HG03565 (cell line): ENCODE measurements at regions not wholly inside any gene's neighbourhood (a gene's known extent, or its start where the extent isn't known, plus 50 kb on each side); places are given as distances from the start of the nearest gene placed in this dataset.
"Not testable (repeated sequence)": the region's sequence is repeated elsewhere in the genome, so short reads cannot be mapped to it uniquely, and the experiment has no call there.

ENCODE experiments used
- ATAC-seq: cut with Tn5 transposase; IDR thresholded peaks from one replicate; pipeline ENCODE4 v1.9.1; 2021; ENCODE audit warnings: mild to moderate bottlenecking, moderate library complexity; ENCODE audit not compliant: unreplicated experiment

DNA sequence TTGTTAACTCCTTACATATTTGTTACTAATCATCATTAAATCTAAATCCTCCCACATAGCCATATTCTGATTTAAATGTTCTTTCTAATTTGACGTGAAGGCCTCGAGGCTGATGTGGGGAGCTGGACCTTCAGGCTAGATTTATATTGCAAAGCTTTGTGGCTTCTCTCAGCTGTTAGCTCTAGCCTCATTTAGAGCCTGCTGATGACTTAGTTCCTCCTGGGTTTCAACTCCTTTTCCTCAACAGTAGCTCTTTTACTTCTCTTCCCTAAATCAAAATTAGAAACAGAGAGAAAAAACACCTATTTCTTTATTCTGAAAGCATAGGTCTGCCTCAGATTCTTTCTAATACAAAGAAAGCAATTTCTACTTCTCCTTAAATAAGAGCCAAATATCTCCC lies 477.5 kb upstream of the CCDC196 start:
- no peak for ATAC-seq

DNA sequence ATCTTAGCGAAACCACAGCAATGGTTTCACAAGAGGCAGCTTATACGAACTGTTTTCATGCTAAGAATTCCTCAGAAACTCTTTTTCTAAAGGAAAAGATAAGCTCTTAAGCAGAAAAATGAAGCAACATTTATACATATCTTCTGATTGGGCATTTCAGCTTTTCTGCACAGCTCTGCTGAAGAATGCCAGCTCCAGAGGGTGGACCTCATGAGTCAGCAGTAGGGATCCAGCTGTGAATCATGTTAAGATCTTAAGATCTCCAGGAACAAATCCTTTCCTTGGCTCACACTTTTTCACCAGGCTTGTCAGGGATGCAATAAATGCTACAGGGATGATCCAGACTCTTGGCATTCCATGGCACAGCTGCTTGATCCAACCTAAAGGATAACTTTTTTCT lies 477.1 kb upstream of the CCDC196 start:
- no peak for ATAC-seq

DNA sequence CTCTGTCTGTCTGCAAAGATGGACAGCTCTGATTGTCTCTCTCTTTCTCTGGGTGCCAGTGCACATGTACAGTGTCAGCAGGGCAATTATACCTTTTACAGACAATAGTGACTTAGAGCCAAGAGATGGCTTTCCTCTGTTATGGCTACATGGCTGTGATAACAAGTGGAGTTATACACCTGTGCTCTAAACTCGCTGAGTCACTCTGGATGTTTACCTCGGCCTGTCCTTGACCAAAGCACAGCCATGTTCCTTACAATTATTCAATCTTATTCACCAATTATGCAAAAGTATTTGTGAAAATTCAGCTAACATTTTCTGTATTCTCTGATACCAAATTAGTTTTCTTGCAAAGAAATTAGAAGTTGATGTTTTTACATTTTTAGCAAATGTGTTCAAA lies 475.5 kb upstream of the CCDC196 start:
- ATAC-seq: no peak

DNA sequence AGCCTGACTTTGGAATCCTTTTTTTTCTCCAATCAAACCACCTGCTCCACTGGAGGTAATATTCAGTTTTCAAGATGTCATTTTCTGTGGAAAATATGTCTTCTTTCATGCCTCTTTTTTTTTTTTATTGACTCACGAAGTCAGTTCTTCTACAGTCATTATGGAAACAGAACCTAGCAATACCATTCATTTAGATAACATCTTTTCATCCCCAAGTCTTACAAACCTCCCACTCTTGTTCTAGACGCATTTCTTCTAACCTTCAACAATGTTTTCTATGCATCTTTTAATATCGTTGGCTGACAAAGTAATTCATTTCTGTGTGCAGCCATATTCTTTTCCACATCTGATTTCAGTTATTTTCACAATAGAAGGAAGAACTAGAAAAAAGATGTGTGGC lies 474.3 kb upstream of the CCDC196 start:
- no peak for ATAC-seq

DNA sequence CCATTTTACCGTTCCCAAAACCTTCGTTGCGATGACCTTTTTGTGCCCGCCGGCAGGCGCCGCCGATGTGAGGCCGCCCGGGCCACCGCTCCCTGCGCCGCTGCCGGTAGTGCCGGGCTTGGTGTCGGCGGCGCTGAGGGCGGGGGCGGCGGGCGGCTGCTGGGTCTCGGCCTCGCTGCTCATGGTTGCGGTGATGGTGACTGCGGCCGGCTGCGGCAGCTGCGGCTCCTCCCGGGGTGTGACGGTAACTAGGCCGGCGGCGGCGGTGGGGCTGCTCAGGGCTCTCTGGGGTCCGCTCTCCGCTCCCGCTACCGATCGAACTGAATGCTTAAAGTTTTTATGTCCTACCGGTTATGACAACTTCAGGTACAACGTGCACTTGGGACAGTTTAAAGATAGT lies 472.6 kb upstream of the CCDC196 start:
- ATAC-seq: not testable (repeated sequence)

DNA sequence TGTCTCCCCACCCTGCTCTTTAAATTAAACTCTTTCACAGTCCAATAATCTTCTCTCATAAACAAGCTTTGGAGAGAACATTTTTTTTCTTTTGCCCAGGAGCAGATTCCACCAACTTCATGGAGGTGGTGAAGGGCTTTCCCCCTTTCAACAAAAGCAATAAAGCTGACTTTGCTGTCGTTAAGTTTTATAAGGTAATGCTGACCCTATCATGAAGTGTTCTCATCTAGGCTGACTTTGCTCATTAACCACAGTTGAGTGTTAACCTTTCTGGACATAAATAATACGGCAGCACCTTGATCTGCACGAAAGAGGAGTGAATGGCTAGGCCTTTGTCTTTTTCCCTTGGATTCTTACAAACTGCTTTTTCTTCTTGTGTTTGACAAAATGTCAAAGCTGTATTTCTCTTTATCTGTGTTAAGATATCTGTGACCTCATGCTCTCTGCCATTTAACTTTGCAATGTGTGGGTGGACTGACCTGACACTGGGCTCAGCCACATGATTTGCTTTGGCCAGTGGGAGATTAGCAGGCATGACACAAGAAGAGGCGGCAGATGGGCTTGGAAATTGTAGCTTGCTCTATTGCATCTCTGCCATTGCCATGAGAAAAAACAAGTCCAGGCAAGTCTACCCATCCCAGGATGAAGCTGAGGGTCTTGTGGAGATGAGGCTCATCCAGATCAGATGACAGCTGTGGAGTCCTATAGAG lies 470.9 kb upstream of the CCDC196 start:
- ATAC-seq: no peak

DNA sequence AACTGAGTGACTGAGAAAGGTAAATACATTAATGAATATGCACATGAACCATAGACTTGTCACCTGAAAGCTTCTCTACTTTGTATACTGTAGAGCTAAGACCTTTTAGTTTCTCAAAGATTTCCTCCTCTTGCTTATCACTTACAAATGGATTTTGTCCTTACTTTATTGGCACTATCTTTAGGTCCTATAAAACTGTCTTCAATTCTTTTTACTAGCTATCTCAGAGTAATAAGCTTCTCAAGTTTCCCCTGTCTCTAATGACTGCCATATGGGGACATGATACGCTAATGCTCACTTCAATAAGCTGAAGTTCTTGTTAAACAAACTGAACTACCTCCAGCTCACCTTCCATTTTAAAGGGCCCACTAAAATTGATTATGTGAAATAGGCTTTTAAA lies 468.2 kb upstream of the CCDC196 start:
- no peak for ATAC-seq

DNA sequence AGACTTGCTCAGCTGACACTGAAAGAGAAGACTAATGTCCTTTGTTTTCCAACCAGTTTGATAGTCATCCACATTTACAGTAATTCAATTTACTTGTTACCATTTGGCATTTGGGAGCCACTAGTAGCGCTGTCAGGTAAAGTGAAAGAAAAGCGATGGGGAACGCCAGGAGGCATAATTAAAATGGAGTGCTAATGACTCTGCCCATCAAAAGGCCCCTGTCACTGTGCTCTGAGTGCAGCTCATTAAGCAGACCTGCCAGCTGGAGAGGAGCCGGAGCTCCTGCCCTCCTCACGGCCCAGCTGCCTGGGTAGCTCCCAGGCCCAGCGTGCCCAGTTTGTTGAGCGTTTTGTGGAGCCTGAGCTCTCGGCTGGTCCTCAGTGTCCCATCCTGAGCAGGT lies 463.6 kb upstream of the CCDC196 start:
- no peak for ATAC-seq

DNA sequence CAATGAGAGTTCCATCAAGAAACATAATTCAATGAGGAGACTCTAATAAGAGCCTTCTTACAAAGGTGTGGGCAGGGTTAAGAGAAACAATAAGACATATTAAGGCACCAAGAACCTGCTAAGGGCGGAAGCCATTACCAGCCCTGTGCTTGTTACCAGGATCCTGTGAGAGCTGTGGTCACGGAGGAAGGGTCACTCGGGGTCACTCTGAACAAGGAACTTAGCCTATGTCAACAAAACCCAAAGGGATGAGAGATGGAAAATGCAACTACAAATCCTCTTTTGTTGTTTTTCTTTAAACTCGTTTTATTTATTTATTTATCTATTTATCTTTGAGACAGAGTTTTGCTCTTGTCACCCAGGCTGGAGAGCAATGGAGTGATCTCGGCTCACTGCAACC lies 460.4 kb upstream of the CCDC196 start:
- ATAC-seq: no peak

DNA sequence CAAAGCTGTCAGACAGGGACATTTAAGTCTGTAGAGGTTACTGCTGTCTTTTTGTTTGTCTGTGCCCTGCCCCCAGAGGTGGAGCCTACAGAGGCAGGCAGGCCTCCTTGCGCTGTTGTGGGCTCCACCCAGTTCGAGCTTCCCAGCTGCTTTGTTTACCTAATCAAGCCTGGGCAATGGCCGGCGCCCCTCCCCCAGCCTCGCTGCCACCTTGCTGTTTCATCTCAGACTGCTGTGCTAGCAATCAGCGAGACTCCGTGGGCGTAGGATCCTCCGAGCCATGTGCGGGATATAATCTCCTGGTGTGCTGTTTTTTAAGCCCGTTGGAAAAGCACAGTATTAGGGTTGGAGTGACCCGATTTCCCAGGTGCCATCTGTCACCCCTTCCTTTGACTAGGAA lies 454.2 kb upstream of the CCDC196 start:
- ATAC-seq: not testable (repeated sequence)

DNA sequence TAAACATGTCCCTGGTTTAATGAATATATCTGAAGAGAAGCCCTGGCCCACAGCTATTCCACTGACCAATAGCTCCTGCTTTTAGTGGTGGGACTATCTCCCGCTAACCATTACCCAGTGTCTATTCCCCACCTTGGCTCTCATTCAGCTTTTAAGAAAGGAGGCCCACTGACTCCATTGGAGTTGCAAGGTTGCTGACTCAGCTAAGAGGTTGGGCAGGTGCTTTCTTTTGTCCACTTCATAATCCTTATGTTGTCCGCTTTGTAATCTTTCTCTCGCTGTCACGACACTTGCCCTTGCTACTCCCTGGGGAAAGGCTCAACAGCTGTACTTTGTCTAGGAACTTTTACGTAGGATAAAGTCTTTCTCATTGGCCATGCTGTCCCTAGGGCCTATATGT lies 453.4 kb upstream of the CCDC196 start:
- no peak for ATAC-seq

DNA sequence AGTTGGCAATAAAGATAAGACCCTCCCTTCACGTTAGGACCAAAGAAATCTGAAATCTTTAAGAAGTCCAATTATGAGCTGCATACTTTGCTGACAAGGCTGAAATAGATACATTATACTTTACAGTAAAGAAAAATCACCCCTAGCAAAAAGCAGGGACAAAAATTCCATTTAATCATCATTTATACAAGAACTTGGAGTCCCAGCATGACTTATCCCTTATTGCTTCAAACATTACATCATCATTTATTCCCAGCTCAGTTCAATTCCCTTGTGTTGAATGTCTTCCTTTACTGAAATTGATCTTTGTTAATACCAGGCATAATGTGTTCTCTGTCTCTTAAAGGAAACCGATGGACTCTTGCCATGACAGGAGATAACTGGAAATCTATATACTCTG lies 449.6 kb upstream of the CCDC196 start:
- ATAC-seq: no peak

DNA sequence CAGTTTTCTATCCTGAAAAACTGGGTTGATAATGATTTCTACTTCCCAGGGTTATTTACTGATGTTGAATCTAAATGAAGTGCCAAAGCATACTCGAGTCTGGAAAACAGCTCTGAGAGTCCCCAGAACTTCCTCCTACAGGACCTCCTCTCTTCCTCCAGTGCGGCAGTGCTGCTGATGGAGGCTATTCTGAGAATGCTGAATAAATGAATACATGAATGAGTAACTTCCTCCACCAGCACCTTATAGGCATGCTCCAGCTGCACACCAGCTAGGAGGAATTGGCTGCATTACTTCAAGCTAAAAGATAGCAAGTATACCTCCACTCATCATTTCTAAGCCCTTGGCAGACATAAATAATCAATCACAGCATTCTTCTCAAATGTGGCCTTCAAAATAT lies 448.8 kb upstream of the CCDC196 start:
- ATAC-seq: no peak

DNA sequence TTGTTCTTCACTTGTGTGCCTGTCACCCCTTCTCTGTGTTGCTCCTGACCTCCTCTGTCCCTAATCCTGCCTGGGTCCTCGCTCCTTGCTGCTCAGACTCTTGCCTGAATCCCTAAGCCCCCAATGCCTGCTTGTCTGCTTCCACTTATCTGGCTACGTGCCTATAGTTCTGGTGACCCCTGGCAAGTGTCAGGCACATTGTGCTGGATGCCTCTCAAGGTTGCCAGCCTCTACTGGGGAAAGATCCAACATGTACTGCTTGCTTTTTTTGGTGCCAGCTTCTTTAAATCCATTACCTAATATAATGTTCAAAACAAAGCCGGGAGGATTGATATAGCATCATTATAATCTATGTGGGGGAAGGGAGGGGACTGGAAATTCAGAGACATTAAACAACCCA lies 448.0 kb upstream of the CCDC196 start:
- no peak for ATAC-seq

DNA sequence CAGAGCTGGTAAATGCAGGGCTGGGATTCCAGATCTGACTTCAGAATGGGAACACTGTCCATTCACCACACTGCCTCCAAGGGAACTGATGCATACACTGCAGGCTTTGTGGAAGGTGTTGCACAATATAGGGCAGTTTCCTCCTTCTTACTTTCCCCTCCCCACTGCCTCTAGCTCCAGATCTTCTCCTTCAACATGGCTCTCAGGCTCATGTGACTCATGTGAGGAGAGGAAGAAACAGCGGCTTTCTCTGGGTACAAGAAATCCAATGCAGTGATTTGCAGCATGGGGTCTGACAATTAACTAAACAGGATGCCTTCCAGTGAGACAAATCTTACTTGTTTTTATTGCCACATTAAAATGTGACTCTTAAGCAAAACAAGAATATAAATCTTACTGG lies 447.6 kb upstream of the CCDC196 start:
- ATAC-seq: no peak

DNA sequence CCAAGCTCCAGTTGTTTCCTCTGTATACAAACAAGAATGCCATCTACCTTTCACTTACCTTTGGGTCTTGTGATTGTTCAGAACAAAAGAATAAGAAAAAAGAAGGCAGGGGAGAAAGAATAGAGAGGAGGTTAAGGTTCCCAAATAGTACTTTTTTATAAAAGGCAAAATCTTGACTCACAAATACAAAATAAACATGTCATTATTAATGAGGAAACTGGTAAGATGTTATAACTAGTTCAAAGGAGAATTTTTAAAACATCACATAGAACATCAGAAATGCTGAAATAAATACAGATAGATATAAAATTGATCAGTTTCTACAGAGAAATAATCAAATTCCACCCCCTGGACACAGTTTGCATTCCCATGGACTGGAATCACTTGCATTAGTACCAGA lies 446.7 kb upstream of the CCDC196 start:
- no peak for ATAC-seq

DNA sequence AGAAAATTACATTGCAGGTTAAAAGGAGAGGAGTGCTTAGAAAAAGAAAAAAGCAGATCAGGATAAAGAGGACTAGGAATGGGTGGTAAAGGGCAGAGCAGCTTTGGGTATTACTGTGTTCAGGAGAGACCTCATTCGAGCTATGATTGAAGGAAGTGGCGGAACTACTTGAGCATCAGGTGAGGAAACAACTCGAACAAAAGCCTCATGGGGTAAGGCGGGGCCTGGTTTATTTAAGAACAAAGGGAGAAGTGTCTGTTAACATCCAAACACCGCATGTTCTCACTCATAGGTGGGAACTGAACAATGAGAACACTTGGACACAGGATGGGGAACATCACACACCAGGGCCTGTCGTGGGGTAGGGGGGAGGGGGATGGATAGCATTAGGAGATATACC lies 444.6 kb upstream of the CCDC196 start:
- ATAC-seq: no peak

DNA sequence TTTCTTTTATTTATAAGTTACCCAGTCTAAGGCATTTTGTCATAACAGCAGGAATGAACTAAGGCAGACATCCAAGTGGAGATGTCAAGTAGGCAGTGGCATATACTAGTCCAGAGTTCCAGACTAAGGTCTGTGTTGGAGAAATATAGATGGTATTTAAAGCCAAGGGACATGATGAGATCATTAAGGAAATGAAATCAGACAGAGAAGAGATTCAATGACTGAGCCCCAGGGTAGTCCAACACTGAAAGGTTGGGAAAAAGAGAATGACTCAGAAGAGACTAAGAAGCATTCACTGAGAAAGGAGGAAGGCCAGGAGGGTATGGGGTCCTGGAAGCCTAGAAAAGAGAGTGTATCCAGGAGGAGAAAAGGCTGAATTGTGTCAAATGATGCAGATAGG lies 442.2 kb upstream of the CCDC196 start:
- ATAC-seq: no peak

DNA sequence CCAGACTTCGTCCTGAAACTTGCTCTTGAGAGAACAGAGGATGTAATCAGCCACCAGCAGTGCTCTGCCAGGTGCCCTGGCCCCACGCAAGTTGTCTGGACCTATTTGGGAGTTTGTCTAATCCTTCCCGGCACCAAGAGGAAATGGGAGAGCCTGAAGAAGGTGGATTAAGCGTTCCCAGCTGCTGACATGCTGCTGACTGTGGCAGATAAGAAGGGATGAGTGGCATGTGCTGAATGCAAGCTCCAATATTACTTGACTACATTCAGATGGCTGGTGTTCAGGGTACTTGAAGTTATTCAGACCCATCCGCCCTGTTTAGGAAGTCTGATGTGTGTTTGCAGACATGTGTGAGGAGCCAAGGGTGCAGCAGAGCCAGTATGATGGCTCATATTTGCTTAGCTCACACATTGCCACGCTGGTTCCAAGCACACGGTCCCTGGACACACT lies 440.6 kb upstream of the CCDC196 start:
- ATAC-seq: no peak

DNA sequence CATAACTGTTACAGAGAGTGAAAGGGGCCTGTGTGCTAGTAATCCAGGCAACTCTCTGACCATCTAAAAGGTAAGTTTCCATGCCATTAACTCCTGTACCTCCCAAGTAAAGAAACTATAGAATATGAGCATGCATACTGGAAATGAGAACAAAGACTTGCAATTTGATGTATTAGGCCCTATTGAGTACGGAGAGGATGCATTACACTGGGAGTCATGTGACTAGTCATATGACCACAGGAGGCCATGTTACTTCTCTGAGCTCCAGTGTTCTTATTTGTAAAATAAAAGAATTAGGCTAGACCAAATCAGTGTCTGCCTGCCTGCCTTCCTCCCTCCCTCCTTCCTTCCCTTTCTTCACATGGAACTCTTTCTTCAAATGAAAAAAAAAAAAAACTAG lies 440.1 kb upstream of the CCDC196 start:
- no peak for ATAC-seq

DNA sequence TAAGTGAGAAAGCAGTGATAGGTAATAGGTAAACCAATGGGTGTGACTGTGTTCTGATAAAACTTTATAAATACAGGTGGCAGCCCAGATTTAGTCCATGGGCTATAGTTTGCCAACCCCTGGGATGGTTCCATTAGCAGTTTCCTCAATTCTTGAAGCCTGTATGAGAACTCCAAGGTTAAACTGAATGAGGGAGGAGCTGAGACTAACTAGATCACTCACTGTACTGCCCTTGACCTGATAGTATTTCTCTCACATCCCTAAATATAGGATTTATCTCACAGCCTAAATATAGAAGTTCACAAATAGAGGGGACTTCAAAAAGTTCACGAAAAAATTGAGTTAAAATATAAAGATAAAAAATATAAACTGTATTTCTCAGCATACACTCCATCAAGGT lies 439.6 kb upstream of the CCDC196 start:
- no peak for ATAC-seq

DNA sequence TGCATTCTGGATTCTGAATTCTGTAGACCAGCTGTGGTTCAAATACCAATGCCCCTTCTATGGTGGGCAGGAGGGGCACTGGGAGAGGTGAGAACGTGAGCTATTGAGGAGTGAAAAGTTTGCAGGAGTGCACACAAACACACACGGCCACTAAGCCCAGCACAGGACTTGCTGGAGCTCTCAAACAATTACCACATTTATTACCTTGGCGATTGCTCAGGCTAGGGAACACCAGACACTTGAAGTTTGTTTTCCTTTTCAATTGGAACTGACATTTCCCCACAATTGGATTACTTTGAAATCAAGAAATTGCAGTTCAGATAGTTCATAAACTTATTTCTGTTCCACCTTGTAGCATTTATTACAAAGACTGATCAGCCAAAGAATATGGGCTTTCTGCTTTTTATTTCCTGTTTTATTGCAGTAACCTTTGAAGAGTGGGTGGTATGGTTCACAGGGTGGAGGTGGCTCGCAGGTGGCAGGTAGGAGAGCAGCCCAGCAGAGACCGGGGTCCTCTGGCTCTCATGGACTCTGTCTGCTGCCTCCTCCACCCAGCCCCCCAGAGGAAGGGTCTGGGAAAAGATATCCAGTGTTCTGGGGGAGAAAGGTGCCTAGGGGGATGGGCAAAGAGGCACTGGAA lies 429.8 kb upstream of the CCDC196 start:
- no peak for ATAC-seq
